ENCODE measurements at regions not wholly inside any gene's neighbourhood (a gene's known extent, or its start where the extent isn't known, plus 50 kb on each side); places are given as distances from the start of the nearest gene placed in this dataset.

GRCh38 chr13:83166550-83166949, 715.7 kb downstream of the SLITRK1 start:
- TF ChIP-seq CTCF (IDR thresholded peaks at IDR 0.05): no peak
- H3K27me3 ChIP-seq: no peaks in the 10 kb centered on the region
- no peaks in the 10 kb centered on the region for H3K9me3 ChIP-seq
- no peaks in the 10 kb centered on the region for H3K36me3 ChIP-seq
- no peaks in the 10 kb centered on the region for H3K4me1 ChIP-seq
- no peak overlapping the region for H3K9ac ChIP-seq (ENCODE audit: low read depth in 2 of 2, low read length in 2 of 2)
- H3K27ac ChIP-seq: no peak overlapping the region
- no peak for DNase-seq
- no peak overlapping the region for H3K4me3 ChIP-seq
- intact Hi-C loops (cut with DNase I): no loop called here

GRCh38 chr13:83162493-83162892, 719.8 kb downstream of the SLITRK1 start:
- Histone ChIP-seq H3K4me1 (no peaks in the 10 kb centered on the region), H3K9me3 (no peaks in the 10 kb centered on the region), H3K27me3 (no peaks in the 10 kb centered on the region), H3K9ac (ENCODE audit: low read depth in 2 of 2, low read length in 2 of 2) (no peak overlapping the region), H3K27ac (no peak overlapping the region), H3K4me3 (no peak overlapping the region), H3K36me3 (no peaks in the 10 kb centered on the region)
- DNase-seq: no peak
- intact Hi-C loops (cut with DNase I): no loop called here
- TF ChIP-seq CTCF (IDR thresholded peaks at IDR 0.05): no peak

GRCh38 chr13:83153848-83154247, 728.4 kb downstream of the SLITRK1 start:
- Histone ChIP-seq H3K27ac (no peak overlapping the region), H3K4me1 (no peaks in the 10 kb centered on the region), H3K9ac (ENCODE audit: low read depth in 2 of 2, low read length in 2 of 2) (no peak overlapping the region), H3K27me3 (no peaks in the 10 kb centered on the region), H3K9me3 (no peaks in the 10 kb centered on the region), H3K4me3 (no peak overlapping the region), H3K36me3 (no peaks in the 10 kb centered on the region)
- TF ChIP-seq CTCF (IDR thresholded peaks at IDR 0.05): no peak
- DNase-seq: no peak
- intact Hi-C loops (cut with DNase I): no loop called here

GRCh38 chr13:83151308-83151660, 731.0 kb downstream of the SLITRK1 start:
- Histone ChIP-seq H3K36me3 (no peaks in the 10 kb centered on the region), H3K4me1 (no peaks in the 10 kb centered on the region), H3K27me3 (no peaks in the 10 kb centered on the region), H3K9me3 (no peaks in the 10 kb centered on the region), H3K4me3 (no peak overlapping the region), H3K27ac (no peak overlapping the region), H3K9ac (ENCODE audit: low read depth in 2 of 2, low read length in 2 of 2) (no peak overlapping the region)
- DNase-seq: no peak
- intact Hi-C loops (cut with DNase I): no loop called here
- TF ChIP-seq CTCF (IDR thresholded peaks at IDR 0.05): no peak

- Histone ChIP-seq H3K9me3 (no peaks in the 10 kb centered on the region), H3K9ac (ENCODE audit: low read depth in 2 of 2, low read length in 2 of 2) (no peak overlapping the region), H3K4me3 (no peak overlapping the region), H3K36me3 (no peaks in the 10 kb centered on the region), H3K27me3 (no peaks in the 10 kb centered on the region), H3K27ac (no peak overlapping the region), H3K4me1 (no peaks in the 10 kb centered on the region)
- no peak for DNase-seq
- no peak for TF ChIP-seq CTCF (IDR thresholded peaks at IDR 0.05)
- intact Hi-C loops (cut with DNase I): no loop called here
Measured at GRCh38 chr13:83150616-83151307, 731.5 kb downstream of the SLITRK1 start.

All from colonic mucosa (tissue), 4 donors.